ENCODE measurements at regions not wholly inside any gene's neighbourhood (a gene's known extent, or its start where the extent isn't known, plus 50 kb on each side); places are given as distances from the start of the nearest gene placed in this dataset.

- TF ChIP-seq CTCF (IDR thresholded peaks at IDR 0.05), result no peak
- no peak for TF ChIP-seq POLR2A (IDR thresholded peaks at IDR 0.05)
Measured at GRCh38 chr10:131739206-131739605, 161.6 kb upstream of the PPP2R2D start.

Measured in Peyer's patch (tissue), 4 donors.